Stimulated activated naive B cell treated with anti-CD40 and anti-IgM and Interleukin-4, amounts not matched to agents 10 μg/mL and 1 μg/mL and 100 μg/mL, for 72 hours (primary cell): ENCODE measurements at regions not wholly inside any gene's neighbourhood (a gene's known extent, or its start where the extent isn't known, plus 50 kb on each side); places are given as distances from the start of the nearest gene placed in this dataset.

Source experiments
- ATAC-seq, 2 donors: fragments of 150-1000 bp; cut with Tn5 transposase; replicated peaks; 2 replicates each; pipeline ENCODE4 v1.10.0; 2021; ENCODE audit warnings: moderate library complexity in 1 of 2
- DNase-seq: peaks from one replicate; pipeline ENCODE4 v3.0.0; 2021
- H3K27ac Mint-ChIP-seq: one replicate; pipeline ENCODE4 v1.8.0; 2022; ENCODE audit warnings: mild to moderate bottlenecking, mixed read lengths
- H3K27me3 Mint-ChIP-seq, 2 donors: one replicate each; pipeline ENCODE4 v1.8.0; 2022; ENCODE audit warnings: mixed read lengths in 2 of 2
- H3K36me3 Mint-ChIP-seq, 2 donors: one replicate each; pipeline ENCODE4 v1.8.0; 2022; ENCODE audit warnings: mixed read lengths in 2 of 2, mild to moderate bottlenecking in 1 of 2
- H3K4me1 Mint-ChIP-seq, 2 donors: one replicate each; pipeline ENCODE4 v1.8.0; 2022; ENCODE audit warnings: mixed read lengths in 2 of 2, mild to moderate bottlenecking in 1 of 2
- H3K4me3 Mint-ChIP-seq, 2 donors: one replicate each; pipeline ENCODE4 v1.8.0; 2022; ENCODE audit warnings: mild to moderate bottlenecking in 2 of 2, mixed read lengths in 2 of 2, moderate library complexity in 1 of 2
- H3K9me3 Mint-ChIP-seq, 2 donors: one replicate each; pipeline ENCODE4 v1.8.0; 2022; ENCODE audit warnings: mixed read lengths in 2 of 2, mild to moderate bottlenecking in 1 of 2

DNA sequence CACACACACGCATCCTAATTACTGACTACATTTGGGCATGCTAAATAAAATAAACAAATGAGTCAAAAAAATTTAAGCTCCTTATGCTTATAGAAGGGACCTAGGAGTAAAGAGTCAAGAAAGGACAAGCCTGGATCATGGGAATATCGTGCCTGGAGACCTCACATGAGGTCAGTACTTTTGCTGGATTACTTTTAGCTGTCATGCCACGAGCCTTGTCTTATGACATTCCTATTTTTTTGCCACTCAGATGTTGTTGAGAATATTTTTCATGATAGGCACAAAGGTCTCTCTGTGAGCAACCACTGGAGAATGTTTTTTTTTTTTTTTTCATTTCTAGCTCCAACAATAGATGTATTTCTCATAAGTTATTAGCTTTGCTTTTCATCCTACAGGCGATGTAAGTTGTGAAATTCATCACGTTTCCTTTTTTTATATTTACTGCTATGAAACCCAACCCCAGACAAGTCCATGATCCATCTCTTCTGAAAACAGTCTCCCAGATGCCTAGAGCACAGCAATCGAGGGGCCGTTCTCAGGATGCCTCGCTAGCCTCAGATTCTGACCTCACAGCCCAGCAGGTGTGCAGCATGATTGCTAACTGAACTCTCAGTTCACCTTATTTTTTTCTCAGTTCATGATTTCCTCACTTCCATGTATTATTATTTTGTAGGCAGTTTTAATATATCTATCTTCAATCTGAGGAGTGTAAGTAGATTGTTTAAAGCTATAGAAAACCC is 464.5 kb downstream of the IRS1 start:
- Mint-ChIP-seq H3K4me3 (no peak overlapping the region), H3K4me1 (no peaks in the 10 kb centered on the region), H3K27me3 (no peaks in the 10 kb centered on the region), H3K9me3 (no peaks in the 10 kb centered on the region), H3K36me3 (no peaks in the 10 kb centered on the region), H3K27ac (no peak overlapping the region)
- ATAC-seq = no peak
- no peak for DNase-seq

GRCh38 chr2:226333388-226333787 is 466.2 kb downstream of the IRS1 start:
- Mint-ChIP-seq H3K27ac (no peak overlapping the region), H3K9me3 (no peaks in the 10 kb centered on the region), H3K36me3 (no peaks in the 10 kb centered on the region), H3K27me3 (no peaks in the 10 kb centered on the region), H3K4me1 (no peaks in the 10 kb centered on the region), H3K4me3 (no peak overlapping the region)
- no peak for ATAC-seq
- DNase-seq = no peak

GRCh38 chr2:226330206-226330605 is 469.4 kb downstream of the IRS1 start:
- no peak for DNase-seq
- Mint-ChIP-seq H3K9me3 (no peaks in the 10 kb centered on the region), H3K36me3 (no peaks in the 10 kb centered on the region), H3K4me1 (no peaks in the 10 kb centered on the region), H3K27me3 (no peaks in the 10 kb centered on the region), H3K27ac (no peak overlapping the region), H3K4me3 (no peak overlapping the region)
- no peak for ATAC-seq

DNA sequence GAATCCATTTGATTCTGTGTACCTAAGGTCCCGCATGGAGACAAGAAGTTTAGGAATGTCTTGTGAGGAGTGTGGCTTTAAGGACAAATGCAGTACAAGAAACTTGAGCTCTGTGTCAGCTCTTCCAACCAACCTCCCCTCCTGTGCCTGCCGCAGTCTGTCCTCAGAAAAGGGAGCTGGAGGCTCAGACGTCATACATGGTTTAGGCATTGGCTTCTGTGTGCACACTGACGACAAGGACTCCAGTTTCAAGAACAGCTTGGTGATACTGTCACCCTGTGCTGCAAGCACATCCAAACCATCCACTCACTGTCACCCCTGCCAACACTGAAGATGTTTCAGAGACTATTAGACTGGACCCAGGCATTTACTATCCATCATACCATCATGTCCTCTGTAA is 470.4 kb downstream of the IRS1 start:
- Mint-ChIP-seq H3K36me3 (no peaks in the 10 kb centered on the region), H3K27me3 (peaks cover 0 to 5% of the 10 kb centered on the region in 2 donors), H3K4me1 (no peaks in the 10 kb centered on the region), H3K9me3 (no peaks in the 10 kb centered on the region), H3K4me3 (no peak overlapping the region), H3K27ac (no peak overlapping the region)
- DNase-seq (no peak), ATAC-seq (no peak)

GRCh38 chr2:226327830-226328229 is 471.8 kb downstream of the IRS1 start:
- no peaks in the 10 kb centered on the region for H3K9me3 Mint-ChIP-seq
- no peak for DNase-seq
- no peaks in the 10 kb centered on the region for H3K4me1 Mint-ChIP-seq
- H3K4me3 Mint-ChIP-seq = no peak overlapping the region
- no peak for ATAC-seq
- no peak overlapping the region for H3K27ac Mint-ChIP-seq
- H3K36me3 Mint-ChIP-seq = no peaks in the 10 kb centered on the region
- H3K27me3 Mint-ChIP-seq = peaks cover 3 to 5% of the 10 kb centered on the region in 2 donors

GRCh38 chr2:226325526-226325925 is 474.1 kb downstream of the IRS1 start:
- Mint-ChIP-seq H3K27ac (no peak overlapping the region), H3K9me3 (no peaks in the 10 kb centered on the region)
- no peak for ATAC-seq

DNA sequence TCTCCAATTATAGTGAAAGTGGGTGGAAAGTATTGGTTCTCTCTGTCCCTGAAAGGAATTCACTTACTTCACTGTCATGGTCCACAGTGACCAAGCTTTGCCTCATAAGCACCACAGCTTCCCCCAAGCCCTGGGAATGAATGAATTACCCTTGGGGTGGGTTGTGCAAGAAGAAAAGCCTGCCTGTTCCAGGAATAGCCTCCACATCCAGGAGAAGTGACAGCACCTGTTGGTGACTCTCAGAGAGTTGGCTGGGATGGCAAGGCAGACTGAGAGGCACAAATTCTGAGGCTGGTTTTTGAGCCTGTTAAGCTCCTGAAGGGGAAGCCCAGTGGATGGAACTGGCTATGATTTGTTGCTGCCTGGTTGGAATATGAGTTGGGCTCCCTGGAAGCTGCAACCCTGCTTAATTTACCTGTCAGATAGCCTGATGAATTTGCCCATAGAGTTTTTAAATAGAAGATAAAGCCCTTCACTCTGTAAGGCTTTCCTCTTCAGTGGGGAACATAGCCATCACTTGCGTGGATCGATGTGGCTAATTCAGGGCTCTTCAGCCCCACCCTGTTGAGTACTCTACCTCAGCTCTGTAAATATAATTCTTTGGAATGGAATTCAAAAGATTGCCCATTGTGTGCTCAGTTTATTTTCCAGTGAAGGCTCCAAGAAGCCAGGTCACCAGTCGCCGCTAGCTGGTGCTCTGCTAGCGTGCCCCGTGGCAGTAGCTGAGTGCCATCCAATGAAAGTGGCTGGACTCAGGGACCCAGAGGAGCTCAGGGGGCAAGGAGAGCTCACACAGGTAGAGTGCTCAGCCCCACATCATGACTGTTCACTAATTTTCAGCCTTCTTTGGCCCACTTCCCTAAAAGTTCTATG is 479.3 kb downstream of the IRS1 start:
- H3K9me3 Mint-ChIP-seq = no peaks in the 10 kb centered on the region
- no peak overlapping the region for H3K27ac Mint-ChIP-seq
- H3K27me3 Mint-ChIP-seq = peaks cover 6 to 17% of the 10 kb centered on the region in 2 donors
- DNase-seq (no peak), ATAC-seq (no peak)
- H3K4me1 Mint-ChIP-seq = no peaks in the 10 kb centered on the region
- no peak overlapping the region for H3K4me3 Mint-ChIP-seq
- no peaks in the 10 kb centered on the region for H3K36me3 Mint-ChIP-seq

More at GRCh38 chr2:226325526-226325925, 474.1 kb downstream of the IRS1 start:
- Mint-ChIP-seq H3K4me1 (no peaks in the 10 kb centered on the region), H3K4me3 (no peak overlapping the region), H3K36me3 (no peaks in the 10 kb centered on the region), H3K27me3 (peaks cover 5 to 6% of the 10 kb centered on the region in 2 donors)
- no peak for DNase-seq

GRCh38 chr2:226317970-226318369 is 481.6 kb downstream of the IRS1 start:
- Mint-ChIP-seq H3K4me1 (no peaks in the 10 kb centered on the region), H3K27ac (no peak overlapping the region), H3K4me3 (no peak overlapping the region)

DNA sequence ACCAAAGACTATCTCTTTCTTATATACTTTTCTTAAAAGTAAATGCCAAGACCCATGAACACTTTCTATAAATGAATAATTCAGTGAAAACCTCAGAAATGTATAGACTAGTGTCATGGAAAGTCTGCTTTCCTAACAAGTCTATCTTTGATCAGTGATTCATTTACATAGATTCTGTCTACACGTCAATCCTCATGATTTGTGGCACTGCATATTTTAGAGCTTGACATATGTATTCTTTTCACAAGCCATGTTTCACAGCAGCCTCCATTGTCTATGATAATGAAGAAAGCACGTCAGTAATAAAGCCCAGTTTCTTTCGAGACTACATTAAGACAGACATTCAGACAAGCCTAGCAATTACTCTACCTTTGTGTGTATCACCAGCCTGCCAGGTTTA is 486.6 kb downstream of the IRS1 start:
- Mint-ChIP-seq H3K27me3 (peaks cover 0 to 15% of the 10 kb centered on the region in 2 donors), H3K4me3 (no peak overlapping the region), H3K36me3 (no peaks in the 10 kb centered on the region), H3K27ac (no peak overlapping the region), H3K9me3 (no peaks in the 10 kb centered on the region), H3K4me1 (no peaks in the 10 kb centered on the region)
- DNase-seq (no peak), ATAC-seq (no peak)

More at GRCh38 chr2:226317970-226318369, 481.6 kb downstream of the IRS1 start:
- DNase-seq (no peak), ATAC-seq (no peak)
- H3K9me3 Mint-ChIP-seq = no peaks in the 10 kb centered on the region
- no peaks in the 10 kb centered on the region for H3K36me3 Mint-ChIP-seq
- H3K27me3 Mint-ChIP-seq = peaks cover 4 to 16% of the 10 kb centered on the region in 2 donors

GRCh38 chr2:226312155-226312554 is 487.5 kb downstream of the IRS1 start:
- peaks cover 0 to 1% of the 10 kb centered on the region in 2 donors for H3K4me1 Mint-ChIP-seq
- no peak for ATAC-seq
- H3K27me3 Mint-ChIP-seq = peaks cover 0 to 6% of the 10 kb centered on the region in 2 donors
- H3K4me3 Mint-ChIP-seq = no peak overlapping the region
- H3K27ac Mint-ChIP-seq = no peak overlapping the region
- no peaks in the 10 kb centered on the region for H3K9me3 Mint-ChIP-seq
- H3K36me3 Mint-ChIP-seq = no peaks in the 10 kb centered on the region
- no peak for DNase-seq

DNA sequence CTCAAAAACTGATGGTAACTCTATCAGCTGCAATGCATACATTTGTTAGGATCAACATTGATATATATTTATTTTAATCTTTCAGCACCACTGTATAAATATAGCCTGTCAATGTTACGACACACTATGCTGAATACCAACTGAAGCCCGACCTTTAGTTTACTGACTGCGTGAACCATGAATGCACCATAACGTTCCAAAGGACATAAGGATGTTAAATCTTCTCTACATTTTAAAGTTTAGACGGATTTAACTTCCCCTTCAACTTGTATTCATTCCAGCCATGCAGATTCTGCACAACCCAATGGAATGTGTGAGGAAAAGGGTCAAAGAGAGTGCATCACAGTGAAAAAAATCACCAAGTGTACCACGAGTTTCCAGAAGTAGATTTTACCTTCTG is 489.5 kb downstream of the IRS1 start:
- H3K4me3 Mint-ChIP-seq = no peak overlapping the region
- ATAC-seq (no peak), DNase-seq (no peak)
- peaks cover 0 to 1% of the 10 kb centered on the region in 2 donors for H3K4me1 Mint-ChIP-seq
- H3K36me3 Mint-ChIP-seq = no peaks in the 10 kb centered on the region
- no peak overlapping the region for H3K27ac Mint-ChIP-seq
- H3K27me3 Mint-ChIP-seq = peaks cover 0 to 5% of the 10 kb centered on the region in 2 donors
- no peaks in the 10 kb centered on the region for H3K9me3 Mint-ChIP-seq

GRCh38 chr2:226308986-226309385 is 490.6 kb downstream of the IRS1 start:
- H3K4me1 Mint-ChIP-seq = peaks cover 4 to 8% of the 10 kb centered on the region in 2 donors

GRCh38 chr2:226308323-226308680 is 491.3 kb downstream of the IRS1 start:
- Mint-ChIP-seq H3K36me3 (no peaks in the 10 kb centered on the region), H3K4me3 (no peak overlapping the region), H3K27ac (no peak overlapping the region), H3K27me3 (peaks cover 0 to 3% of the 10 kb centered on the region in 2 donors), H3K9me3 (peaks cover 0 to 2% of the 10 kb centered on the region in 2 donors), H3K4me1 (peaks cover 4 to 8% of the 10 kb centered on the region in 2 donors)
- ATAC-seq (no peak), DNase-seq (no peak)

More at GRCh38 chr2:226308986-226309385, 490.6 kb downstream of the IRS1 start:
- H3K27me3 Mint-ChIP-seq = peaks cover 0 to 5% of the 10 kb centered on the region in 2 donors
- H3K36me3 Mint-ChIP-seq = no peaks in the 10 kb centered on the region
- no peak overlapping the region for H3K27ac Mint-ChIP-seq
- peaks cover 0 to 2% of the 10 kb centered on the region in 2 donors for H3K9me3 Mint-ChIP-seq
- no peak for DNase-seq
- no peak overlapping the region for H3K4me3 Mint-ChIP-seq
- no peak for ATAC-seq

GRCh38 chr2:226307487-226308322 is 491.9 kb downstream of the IRS1 start:
- Mint-ChIP-seq H3K4me1 (peaks cover 4 to 8% of the 10 kb centered on the region in 2 donors), H3K36me3 (no peaks in the 10 kb centered on the region), H3K9me3 (peaks cover 0 to 2% of the 10 kb centered on the region in 2 donors), H3K27ac (peak overlapping the region; percentile 51), H3K4me3 (no peak overlapping the region), H3K27me3 (no peaks in the 10 kb centered on the region)
- no peak for DNase-seq
- ATAC-seq = no peak
